Trophoblast cell (in vitro differentiated cells and primary cell): ENCODE measurements at regions not wholly inside any gene's neighbourhood (a gene's known extent, or its start where the extent isn't known, plus 50 kb on each side); places are given as distances from the start of the nearest gene placed in this dataset.

ENCODE experiments used
- DNase-seq, 2 donors: peaks; one replicate each; pipeline ENCODE4 v3.0.0-alpha.2; 2016
- H2AFZ ChIP-seq: 2 replicates; pipeline ENCODE4 v1.6.1; 2013; ENCODE audit warnings: low read length, moderate library complexity, mild to moderate bottlenecking; ENCODE audit not compliant: insufficient read depth, poor library complexity
- H2AK5ac ChIP-seq: 2 replicates; pipeline ENCODE4 v1.6.1; 2013; ENCODE audit warnings: mild to moderate bottlenecking, low read length
- H2BK120ac ChIP-seq: 2 replicates; pipeline ENCODE4 v1.6.1; 2013; ENCODE audit warnings: low read length, mild to moderate bottlenecking, moderate library complexity; ENCODE audit not compliant: insufficient read depth, poor library complexity
- H2BK12ac ChIP-seq: 2 replicates; pipeline ENCODE4 v1.6.1; 2013; ENCODE audit warnings: mild to moderate bottlenecking, low read length, moderate library complexity
- H2BK5ac ChIP-seq: 2 replicates; pipeline ENCODE4 v1.6.1; 2013; ENCODE audit warnings: low read length, low read depth, moderate library complexity, mild to moderate bottlenecking; ENCODE audit not compliant: poor library complexity
- H3K14ac ChIP-seq: 2 replicates; pipeline ENCODE4 v1.6.1; 2013; ENCODE audit warnings: mild to moderate bottlenecking, low read length
- H3K18ac ChIP-seq: 2 replicates; pipeline ENCODE4 v1.6.1; 2013; ENCODE audit warnings: mild to moderate bottlenecking, low read length
- H3K23ac ChIP-seq: 2 replicates; pipeline ENCODE4 v1.6.1; 2013; ENCODE audit warnings: low read length
- H3K27ac ChIP-seq: 2 replicates; pipeline ENCODE4 v1.5.1; 2013; ENCODE audit warnings: low read depth, mild to moderate bottlenecking, inconsistent platforms, low read length, moderate library complexity
- H3K27me3 ChIP-seq: 2 replicates; pipeline ENCODE4 v1.6.1; 2013; ENCODE audit warnings: inconsistent platforms, mild to moderate bottlenecking, low read length, moderate library complexity; ENCODE audit not compliant: insufficient read depth
- H3K36me3 ChIP-seq, 2 experiments: 1 replicate in 1 of 2; 2 replicates in 1 of 2; pipeline ENCODE4 v1.6.1; 2013; ENCODE audit warnings: low read length in 2 of 2, mild to moderate bottlenecking in 2 of 2, moderate library complexity in 1 of 2; ENCODE audit not compliant: insufficient read depth in 2 of 2, control insufficient read depth in 1 of 2
- H3K4ac ChIP-seq: 2 replicates; pipeline ENCODE4 v1.6.1; 2013; ENCODE audit warnings: low read depth, mild to moderate bottlenecking, low read length, moderate library complexity
- H3K4me1 ChIP-seq, 2 experiments: 1 replicate in 1 of 2; 2 replicates in 1 of 2; pipeline ENCODE4 v1.6.1; 2013; ENCODE audit warnings: low read length in 2 of 2, mild to moderate bottlenecking in 2 of 2, moderate library complexity in 1 of 2; ENCODE audit not compliant: insufficient read depth in 2 of 2, control insufficient read depth in 1 of 2
- H3K4me2 ChIP-seq: 2 replicates; pipeline ENCODE4 v1.6.1; 2013; ENCODE audit warnings: inconsistent platforms, mild to moderate bottlenecking, low read length, moderate library complexity
- H3K4me3 ChIP-seq: 2 replicates; pipeline ENCODE4 v1.5.1; 2013; ENCODE audit warnings: mild to moderate bottlenecking, low read depth, low read length, inconsistent platforms
- H3K79me1 ChIP-seq: one replicate; pipeline ENCODE4 v1.6.1; 2013; ENCODE audit warnings: low read length
- H3K79me2 ChIP-seq: 2 replicates; pipeline ENCODE4 v1.6.1; 2013; ENCODE audit warnings: low read length, mild to moderate bottlenecking; ENCODE audit not compliant: control insufficient read depth, insufficient read depth, poor library complexity
- H3K9ac ChIP-seq: 2 replicates; pipeline ENCODE4 v1.6.1; 2013; ENCODE audit warnings: mild to moderate bottlenecking, low read length
- H3K9me3 ChIP-seq: 2 replicates; pipeline ENCODE4 v1.6.1; 2013; ENCODE audit warnings: low read depth, mild to moderate bottlenecking, control low read depth, inconsistent platforms, low read length; ENCODE audit not compliant: insufficient read depth
- H4K12ac ChIP-seq: 2 replicates; pipeline ENCODE4 v1.6.1; 2013; ENCODE audit warnings: low read depth, mild to moderate bottlenecking, low read length, moderate library complexity
- H4K8ac ChIP-seq: 2 replicates; pipeline ENCODE4 v1.6.1; 2013; ENCODE audit warnings: low read depth, mild to moderate bottlenecking, low read length, moderate library complexity
- H4K91ac ChIP-seq: one replicate; pipeline ENCODE4 v1.6.1; 2013; ENCODE audit warnings: low read depth, mild to moderate bottlenecking, low read length, moderate library complexity
- WGBS: extraction: QIAGEN DNeasy Blood & Tissue Kit; methylation state at CpG from one replicate; pipeline ENCODE4 v1.1.7; 2013; ENCODE audit warnings: missing lambda C conversion rate; ENCODE audit not compliant: insufficient read length, insufficient coverage; ENCODE audit errors: extremely low coverage; 5-methylcytosine and 5-hydroxymethylcytosine counted together

GRCh38 chr15:25058080-25058785 is 103.4 kb downstream of the SNRPN start:
- Histone ChIP-seq H4K8ac (no peak overlapping the region), H3K4me3 (peak overlapping the region; percentile 38), H4K91ac (no peak overlapping the region), H3K79me1 (no peaks in the 10 kb centered on the region), H3K23ac (no peak overlapping the region), H3K18ac (no peak overlapping the region), H3K14ac (no peak overlapping the region), H3K9me3 (peaks cover 98% of the 10 kb centered on the region), H3K4me1 (no peaks in the 10 kb centered on the region), H3K27me3 (no peaks in the 10 kb centered on the region), H2AK5ac (no peak overlapping the region), H2BK12ac (no peak overlapping the region), H3K27ac (no peak overlapping the region), H3K79me2 (no peaks in the 10 kb centered on the region), H2AFZ (no peak overlapping the region), H4K12ac (no peak overlapping the region), H3K4me2 (no peak overlapping the region), H3K9ac (no peak overlapping the region), H3K4ac (no peak overlapping the region), H2BK120ac (no peak overlapping the region), H3K36me3 (peaks cover 100% of the 10 kb centered on the region in 2 experiments), H2BK5ac (no peak overlapping the region)
- WGBS: no CpG with 5 or more reads among the region's 18 CpGs
- no peak for DNase-seq

- Histone ChIP-seq H3K14ac (no peak overlapping the region), H3K4me1 (no peaks in the 10 kb centered on the region), H3K9me3 (peaks cover 98% of the 10 kb centered on the region), H3K79me1 (no peaks in the 10 kb centered on the region), H3K9ac (no peak overlapping the region), H3K18ac (no peak overlapping the region), H3K27me3 (no peaks in the 10 kb centered on the region), H3K36me3 (peaks cover 100% of the 10 kb centered on the region in 2 experiments), H4K8ac (no peak overlapping the region), H2BK12ac (no peak overlapping the region), H4K91ac (no peak overlapping the region), H2AFZ (no peak overlapping the region), H3K27ac (no peak overlapping the region), H2AK5ac (no peak overlapping the region), H3K23ac (no peak overlapping the region), H2BK120ac (no peak overlapping the region), H3K4me3 (no peak overlapping the region), H3K4ac (no peak overlapping the region), H3K79me2 (no peaks in the 10 kb centered on the region), H3K4me2 (no peak overlapping the region), H4K12ac (no peak overlapping the region), H2BK5ac (no peak overlapping the region)
- WGBS: no CpG with 5 or more reads among the region's 20 CpGs
- DNase-seq: no peak
Observed at GRCh38 chr15:25059698-25060471, 105.1 kb downstream of the SNRPN start.

GRCh38 chr15:25060472-25060803 is 105.7 kb downstream of the SNRPN start:
- DNase-seq: no peak
- Histone ChIP-seq H3K9me3 (peaks cover 98% of the 10 kb centered on the region), H2BK120ac (no peak overlapping the region), H3K4me1 (no peaks in the 10 kb centered on the region), H3K4me2 (no peak overlapping the region), H3K4ac (no peak overlapping the region), H2AK5ac (no peak overlapping the region), H3K14ac (no peak overlapping the region), H3K36me3 (peaks cover 100% of the 10 kb centered on the region in 2 experiments), H3K9ac (no peak overlapping the region), H4K8ac (no peak overlapping the region), H2AFZ (no peak overlapping the region), H4K12ac (no peak overlapping the region), H3K79me1 (no peaks in the 10 kb centered on the region), H2BK5ac (no peak overlapping the region), H4K91ac (no peak overlapping the region), H3K79me2 (no peaks in the 10 kb centered on the region), H3K23ac (no peak overlapping the region), H3K27ac (no peak overlapping the region), H3K18ac (no peak overlapping the region), H3K27me3 (no peaks in the 10 kb centered on the region), H3K4me3 (no peak overlapping the region), H2BK12ac (no peak overlapping the region)
- WGBS: no CpG with 5 or more reads among the region's 8 CpGs

DNA sequence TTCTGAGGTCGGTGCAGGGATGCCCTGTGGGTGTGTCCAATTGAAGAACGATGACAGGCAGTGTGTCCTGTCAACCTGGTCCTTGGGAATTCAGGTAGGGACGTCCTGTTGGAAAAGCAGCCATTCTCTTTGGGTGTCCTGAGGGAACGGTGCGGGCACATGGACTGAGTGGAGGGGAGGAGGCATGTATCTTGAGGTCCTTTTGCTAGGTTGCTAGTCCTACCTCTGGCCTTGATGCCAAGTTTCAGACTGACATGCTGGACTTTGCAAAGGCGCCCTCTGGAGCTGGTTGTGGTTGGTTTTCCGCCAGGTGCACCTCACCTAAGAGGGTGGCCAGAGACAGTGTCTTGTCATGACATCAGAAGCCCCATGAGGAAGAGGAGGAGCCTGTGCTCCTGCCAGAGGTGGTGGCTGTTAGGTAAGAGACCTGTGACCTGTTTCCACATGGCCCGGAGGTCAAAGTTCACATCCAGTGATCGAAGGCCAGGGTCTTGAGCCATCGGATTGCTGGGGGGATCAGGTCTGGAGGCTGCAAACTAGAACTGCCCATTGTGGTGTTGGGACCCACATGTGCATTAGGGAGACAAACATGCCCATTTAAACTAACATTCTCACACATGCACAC is 106.3 kb downstream of the SNRPN start:
- Histone ChIP-seq H3K27me3 (no peaks in the 10 kb centered on the region), H2AFZ (no peak overlapping the region), H3K27ac (no peak overlapping the region), H2BK5ac (no peak overlapping the region), H3K18ac (no peak overlapping the region), H3K23ac (no peak overlapping the region), H3K36me3 (peaks cover 100% of the 10 kb centered on the region in 2 experiments), H3K9ac (no peak overlapping the region), H3K4me2 (no peak overlapping the region), H3K4me3 (no peak overlapping the region), H4K12ac (no peak overlapping the region), H3K4ac (no peak overlapping the region), H4K8ac (no peak overlapping the region), H2AK5ac (no peak overlapping the region), H2BK120ac (no peak overlapping the region), H4K91ac (no peak overlapping the region), H3K79me2 (no peaks in the 10 kb centered on the region), H3K9me3 (peaks cover 98% of the 10 kb centered on the region), H2BK12ac (no peak overlapping the region), H3K14ac (no peak overlapping the region), H3K79me1 (no peaks in the 10 kb centered on the region), H3K4me1 (no peaks in the 10 kb centered on the region)
- DNase-seq: no peak
- no CpG with 5 or more reads among the region's 10 CpGs for WGBS
